Jurkat, Clone E6-1 (cell line): ENCODE measurements at regions not wholly inside any gene's neighbourhood (a gene's known extent, or its start where the extent isn't known, plus 50 kb on each side); places are given as distances from the start of the nearest gene placed in this dataset.

Source experiments
- DNase-seq: peaks from one replicate; pipeline ENCODE4 v3.0.0-alpha.2; 2011; ENCODE audit warnings: low read depth, low spot score
- H3K4me3 ChIP-seq: 2 replicates; pipeline ENCODE4 v1.5.1; 2011; ENCODE audit warnings: mild to moderate bottlenecking, low read length, control low read depth, moderate library complexity

DNA sequence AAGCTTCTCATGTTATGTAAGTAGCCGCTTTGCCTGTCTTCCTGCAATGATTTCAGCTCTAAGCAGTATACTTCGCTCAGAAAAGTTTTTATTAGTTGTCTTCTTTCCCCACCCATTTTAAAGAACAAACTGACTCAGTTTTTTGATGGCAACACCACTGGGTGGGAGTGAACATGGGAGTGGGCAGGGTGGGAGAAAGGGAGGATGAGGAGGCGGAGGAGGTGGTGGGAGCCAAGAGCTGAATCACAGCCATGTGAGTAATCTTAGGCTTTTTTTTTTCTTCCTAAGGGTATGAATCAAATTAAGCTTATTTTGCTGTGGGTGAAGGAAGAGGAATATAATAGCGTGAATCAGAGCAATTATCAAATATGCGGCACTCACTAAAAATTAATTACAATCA, 574.3 kb upstream of the DIPK2B start:
- no peak overlapping the region for H3K4me3 ChIP-seq
- DNase-seq = no peak

DNA sequence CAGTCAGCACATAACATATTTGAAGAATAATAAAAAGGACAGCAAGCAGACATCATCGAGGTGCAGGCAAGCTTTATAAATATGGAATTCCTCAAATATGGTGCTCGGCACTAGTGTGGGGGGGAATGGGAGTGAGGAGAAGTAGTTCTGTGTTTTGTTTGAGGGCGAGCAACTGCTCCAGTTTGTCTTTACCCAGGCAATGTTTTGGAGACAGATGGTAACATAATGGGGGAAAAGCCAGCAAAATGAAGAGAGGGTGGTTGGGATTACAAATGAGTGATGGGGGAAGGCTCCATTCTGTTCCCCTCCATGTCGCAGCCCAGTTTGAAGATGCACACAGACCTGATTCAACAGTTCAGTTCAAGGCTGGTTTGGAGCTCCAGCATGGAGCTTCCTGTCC, 572.9 kb upstream of the DIPK2B start:
- DNase-seq = no peak
- no peak overlapping the region for H3K4me3 ChIP-seq

DNA sequence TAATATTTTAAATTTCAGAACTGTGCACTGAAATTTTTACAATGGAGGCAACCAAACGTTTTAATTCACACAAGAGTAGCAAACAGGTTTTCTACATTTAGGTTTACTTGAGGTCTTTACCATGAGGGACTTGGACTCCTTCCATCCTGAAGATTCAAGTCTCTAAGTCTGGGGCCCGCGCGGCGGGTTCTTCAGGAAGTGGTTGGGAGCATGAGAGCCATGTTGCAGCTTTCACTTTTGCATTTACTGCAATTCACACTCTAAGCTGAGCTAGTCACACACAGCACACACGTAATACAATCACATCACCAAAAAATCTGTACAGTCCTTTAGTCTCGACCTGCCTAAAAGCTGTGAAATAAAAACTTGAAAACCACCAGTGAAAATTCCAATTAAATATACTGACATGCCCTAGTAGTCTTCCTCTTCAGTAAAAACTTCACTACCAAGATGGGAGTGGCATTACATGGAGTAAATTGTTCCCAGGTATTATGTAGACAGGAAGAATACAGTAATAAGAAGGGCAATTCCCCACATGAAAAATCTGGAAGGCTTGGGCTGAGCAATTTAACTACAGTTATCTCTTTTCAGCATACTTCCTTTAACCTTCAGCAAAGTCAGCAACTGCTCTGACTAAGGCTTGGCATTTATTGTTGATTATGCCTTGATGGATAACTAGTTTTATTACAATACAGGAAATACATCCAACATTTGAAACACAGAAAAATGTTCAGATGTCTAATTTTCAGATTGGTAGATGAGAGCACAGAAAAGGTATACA, 571.1 kb upstream of the DIPK2B start:
- H3K4me3 ChIP-seq = peak overlapping the region; percentile 37

DNA sequence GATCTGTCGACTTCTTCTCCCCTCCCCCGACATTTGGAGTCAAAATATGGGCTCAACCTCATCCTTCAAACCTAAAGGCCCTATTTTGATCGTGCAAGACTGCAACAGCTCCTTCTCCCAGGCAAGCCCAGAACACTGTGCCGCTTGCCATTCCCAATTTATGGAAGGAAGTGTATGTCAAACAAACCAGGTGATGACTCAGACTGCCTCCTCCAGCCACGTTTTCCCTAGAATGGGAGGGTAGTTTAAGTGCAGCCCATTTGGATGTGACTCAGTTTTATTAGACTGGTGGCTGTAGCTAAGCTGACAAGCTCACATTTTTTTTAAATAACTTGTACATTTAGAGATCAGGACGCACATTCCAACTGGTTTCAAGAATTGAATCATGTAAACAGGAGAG, 570.4 kb upstream of the DIPK2B start:
- H3K4me3 ChIP-seq = peak overlapping the region; percentile 37; the same call in 1 of the 2 replicates
- DNase-seq = no peak

More for the DNA sequence above, 571.1 kb upstream of the DIPK2B start:
- peak; percentile 76 for DNase-seq

DNA sequence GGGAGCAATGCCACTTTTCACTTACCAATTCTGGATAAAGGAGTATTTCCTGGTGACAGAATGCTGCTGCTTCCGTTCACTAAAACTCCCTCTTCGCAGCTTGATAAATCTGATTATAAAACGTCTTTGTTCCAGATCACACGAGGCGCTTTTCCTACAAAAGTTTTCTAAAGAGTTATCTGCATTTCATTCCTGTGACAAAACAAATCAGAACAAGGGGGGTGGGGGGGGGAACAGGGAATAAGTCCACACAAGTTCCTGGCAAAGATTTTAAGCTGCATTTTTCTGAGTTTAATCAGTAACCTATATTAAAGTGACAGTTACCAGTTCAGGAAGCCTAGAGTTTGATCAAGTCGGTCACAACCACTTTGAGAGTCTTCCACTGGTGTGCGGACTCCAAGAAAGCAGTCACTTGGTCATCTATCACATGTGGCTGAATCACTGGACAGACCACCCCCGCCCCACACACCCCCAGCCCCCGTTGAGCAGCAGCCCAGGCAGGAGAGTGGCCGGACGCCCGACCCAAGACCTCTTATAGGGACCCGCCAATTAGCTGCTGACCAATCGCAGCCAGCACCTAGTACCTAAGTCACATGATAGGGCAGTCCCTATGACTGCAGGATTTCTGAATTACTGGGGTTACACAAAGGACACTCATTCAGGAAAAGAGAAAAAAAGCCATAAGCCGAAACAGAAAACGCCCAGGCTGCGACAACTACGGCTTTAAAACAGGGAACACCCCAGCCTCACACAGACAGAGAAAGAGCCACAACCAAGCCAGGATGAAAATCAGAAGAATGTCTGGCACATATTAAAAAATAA, 569.3 kb upstream of the DIPK2B start:
- DNase-seq = no peak
- no peak overlapping the region for H3K4me3 ChIP-seq

DNA sequence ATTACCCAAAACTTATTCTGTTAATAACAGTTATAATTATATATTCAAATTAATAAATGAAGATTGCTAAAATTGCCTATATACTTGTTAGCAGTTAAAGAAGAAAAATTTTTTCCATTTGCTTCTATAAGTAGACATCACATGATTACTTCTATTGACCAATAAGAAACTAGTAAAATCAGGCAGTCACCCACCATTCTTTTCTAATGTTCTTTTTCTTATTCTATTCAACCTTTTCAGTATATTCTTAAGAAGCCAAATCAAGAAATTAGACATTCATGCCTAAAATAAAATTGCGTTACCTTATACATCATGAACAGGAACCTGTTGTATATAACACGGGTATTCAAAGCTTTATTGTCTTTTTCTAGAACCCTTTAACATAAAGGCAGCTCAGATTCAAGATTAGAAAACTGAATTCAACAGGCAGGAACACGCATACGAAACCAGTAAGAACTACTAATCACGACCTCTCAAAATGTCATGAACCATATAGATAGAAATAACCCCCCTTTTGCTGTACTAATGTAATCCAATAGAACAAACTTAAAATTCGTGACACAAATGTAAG, 568.1 kb upstream of the DIPK2B start:
- no peak overlapping the region for H3K4me3 ChIP-seq
- no peak for DNase-seq

DNA sequence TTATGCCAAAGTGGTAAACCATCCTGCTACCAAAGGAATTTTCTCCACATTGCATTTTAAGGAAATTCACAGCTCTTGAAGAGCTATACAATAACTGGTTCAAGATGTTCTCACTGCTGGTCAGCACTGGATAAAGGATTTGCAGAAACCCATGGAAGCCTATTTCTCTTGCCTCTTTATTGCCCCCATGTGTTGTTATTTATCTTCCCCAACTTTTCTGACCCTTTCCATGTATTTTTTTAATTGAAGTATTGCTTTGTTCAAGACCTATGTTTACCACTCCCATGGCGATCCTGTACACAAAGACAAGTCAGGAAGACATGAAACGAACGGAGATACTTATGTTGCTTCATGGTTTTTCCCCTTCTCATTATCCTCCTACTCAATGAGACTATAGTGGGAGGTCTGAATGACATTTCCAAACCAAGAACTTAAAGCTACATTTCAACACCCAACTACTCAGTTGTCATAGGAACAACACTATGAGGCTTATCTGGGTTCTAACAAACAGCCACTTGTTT, 566.4 kb upstream of the DIPK2B start:
- no peak for DNase-seq
- H3K4me3 ChIP-seq = no peak overlapping the region

DNA sequence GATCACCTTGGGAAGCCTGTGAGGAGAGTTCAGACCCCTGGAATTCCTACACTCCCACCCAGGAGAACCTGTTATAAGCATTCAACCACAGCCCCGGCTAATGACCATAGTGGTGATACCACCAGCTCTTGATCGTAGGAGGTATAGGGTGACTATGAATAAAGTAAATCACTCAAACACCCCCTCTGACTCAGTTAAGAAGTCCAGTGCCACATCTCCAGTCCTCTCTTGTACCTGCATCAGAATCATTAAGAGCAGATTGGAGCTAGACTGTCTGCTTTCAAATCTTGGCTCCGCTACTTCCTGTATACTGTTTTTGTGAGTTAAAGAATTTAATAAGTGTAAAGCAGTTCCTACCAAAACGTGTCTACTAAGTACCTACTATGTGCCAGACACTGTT, 565.1 kb upstream of the DIPK2B start:
- no peak for DNase-seq
- H3K4me3 ChIP-seq = no peak overlapping the region

DNA sequence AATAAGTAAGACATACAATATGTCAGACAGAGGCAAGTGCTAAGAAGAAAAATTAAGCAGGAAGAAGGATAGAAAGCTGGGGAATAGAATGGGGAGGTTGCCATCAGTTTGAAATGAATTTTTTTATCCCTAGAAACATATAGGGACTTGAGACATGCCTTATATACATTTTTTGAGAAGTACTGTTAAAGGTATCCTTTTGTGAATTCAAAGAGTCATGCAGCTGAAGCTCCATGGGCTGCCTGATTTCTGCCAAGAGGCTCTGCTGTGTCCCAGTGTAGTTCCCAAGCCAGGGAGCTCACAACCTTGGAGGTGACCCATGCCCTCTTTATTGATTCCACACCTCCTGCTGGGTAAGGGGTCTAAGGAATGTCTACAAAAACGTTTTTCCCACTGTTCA, 564.6 kb upstream of the DIPK2B start:
- no peak for DNase-seq
- no peak overlapping the region for H3K4me3 ChIP-seq

DNA sequence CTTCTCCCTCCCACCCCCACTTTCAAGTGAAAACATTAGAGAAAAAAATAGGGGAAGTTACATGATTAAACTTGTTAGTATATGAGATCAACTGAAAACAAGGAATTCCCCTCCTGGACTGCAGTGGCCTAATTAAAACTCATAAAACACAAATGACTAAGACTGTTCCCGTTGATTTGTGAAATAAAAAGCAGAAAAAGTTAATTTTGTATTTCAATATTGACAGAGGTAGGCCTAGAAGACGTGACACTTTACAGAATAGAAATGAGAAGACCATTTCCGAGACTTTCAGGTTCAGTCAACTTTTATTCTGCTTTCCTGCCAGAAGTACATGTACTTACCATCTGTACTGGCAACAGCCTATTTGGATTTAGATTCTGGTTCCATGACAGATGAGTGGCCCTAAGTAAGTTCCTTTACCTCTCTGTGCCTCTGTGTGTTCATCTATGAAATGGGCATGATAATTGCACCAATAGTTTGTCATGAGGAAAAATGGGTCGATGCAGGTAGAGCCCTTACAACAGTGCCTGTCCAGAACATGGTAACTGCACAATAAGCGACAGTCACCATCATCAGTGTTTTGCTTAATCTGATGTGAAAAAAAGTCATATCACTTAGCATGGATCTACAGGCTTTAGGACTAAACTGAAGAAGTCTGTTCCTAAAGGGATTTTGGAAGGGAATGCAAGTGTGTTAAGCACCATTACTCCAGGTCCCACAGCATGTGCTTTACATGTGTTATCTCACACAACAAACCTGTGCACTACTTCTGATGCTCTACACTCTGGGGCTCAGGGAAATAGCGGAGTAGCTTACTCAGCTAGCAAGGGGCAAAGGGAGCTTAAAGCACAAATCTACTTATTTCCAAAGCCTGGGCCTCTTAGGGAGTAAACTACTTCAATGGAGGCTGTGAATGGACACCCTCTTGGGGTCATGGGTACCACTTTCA, 562.3 kb upstream of the DIPK2B start:
- H3K4me3 ChIP-seq = no peak overlapping the region
- no peak for DNase-seq

DNA sequence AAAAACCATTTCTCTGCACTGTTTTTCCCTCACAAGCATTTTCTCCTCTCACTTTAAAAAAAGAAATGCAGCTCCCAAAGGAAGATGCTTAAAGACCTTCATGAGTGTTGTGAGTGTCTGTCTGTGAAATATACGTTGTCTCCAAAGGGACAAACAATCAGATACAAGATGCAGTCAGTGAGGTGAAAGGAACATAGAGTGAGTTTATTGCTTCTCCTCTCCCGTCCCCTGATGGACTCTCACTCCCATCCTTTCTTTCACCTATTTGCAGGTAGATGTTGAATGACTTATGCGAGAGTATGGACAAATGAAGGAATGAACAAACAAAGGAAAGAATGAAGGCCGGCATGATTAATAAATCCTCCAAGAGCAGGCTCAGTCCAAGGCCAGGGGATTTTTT, 561.2 kb upstream of the DIPK2B start:
- DNase-seq = no peak
- H3K4me3 ChIP-seq = no peak overlapping the region

DNA sequence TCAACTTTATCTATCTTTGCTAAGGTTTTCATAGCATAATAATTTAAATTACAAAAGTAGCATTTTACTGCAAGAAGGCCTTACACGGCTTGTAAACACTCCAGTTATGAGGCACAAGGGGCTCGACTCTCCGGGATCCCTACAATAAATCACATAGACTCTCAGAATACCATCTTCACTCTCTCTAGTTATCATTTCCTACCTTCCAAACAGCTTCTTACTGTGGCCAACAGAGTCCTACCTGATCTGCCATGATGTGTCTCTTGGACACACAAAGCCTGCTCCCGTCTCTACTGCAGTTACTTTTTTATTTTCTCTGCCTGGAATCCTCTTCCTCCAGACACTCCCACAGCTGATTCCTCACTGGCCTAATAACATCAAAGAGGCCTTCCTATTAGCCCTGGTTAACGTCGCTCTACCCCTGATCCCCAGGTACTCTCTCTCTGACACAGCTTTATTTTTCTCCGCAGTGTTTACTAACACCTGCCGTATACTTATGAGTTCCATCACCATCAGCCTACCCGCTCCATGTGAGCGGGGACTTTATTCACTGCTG, 559.6 kb upstream of the DIPK2B start:
- H3K4me3 ChIP-seq = no peak overlapping the region
- no peak for DNase-seq

DNA sequence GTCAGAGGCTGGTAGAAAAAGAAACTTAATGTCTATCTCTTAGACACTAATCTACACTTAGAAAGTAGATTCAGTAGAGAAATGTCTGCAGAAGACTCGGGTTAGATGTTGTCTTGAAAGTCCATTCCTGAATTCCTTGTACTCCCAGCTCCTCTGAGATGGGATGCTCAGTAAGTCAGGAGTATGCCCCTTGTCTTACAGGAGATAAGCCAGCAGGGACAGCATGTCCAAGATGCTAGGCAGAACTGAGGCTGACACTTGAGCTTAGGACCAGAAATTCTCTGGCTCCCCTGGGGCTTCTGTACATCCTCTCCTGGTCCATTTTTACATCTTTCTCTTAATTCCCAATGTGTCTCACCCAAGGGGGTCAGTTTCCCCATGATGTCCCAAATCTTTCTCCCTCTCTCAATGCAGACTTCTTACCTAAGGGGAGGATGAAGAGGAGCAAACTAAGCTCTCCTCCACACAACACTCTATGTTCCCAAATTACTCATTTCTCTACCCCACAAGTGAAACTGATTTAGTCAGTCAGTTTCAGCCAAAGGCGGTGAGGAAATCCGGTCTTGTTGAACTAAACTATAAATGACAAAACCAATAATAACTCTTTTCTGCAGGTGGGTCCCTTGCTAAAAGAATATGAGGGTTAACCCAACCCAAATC, 558.2 kb upstream of the DIPK2B start:
- no peak overlapping the region for H3K4me3 ChIP-seq
- no peak for DNase-seq

DNA sequence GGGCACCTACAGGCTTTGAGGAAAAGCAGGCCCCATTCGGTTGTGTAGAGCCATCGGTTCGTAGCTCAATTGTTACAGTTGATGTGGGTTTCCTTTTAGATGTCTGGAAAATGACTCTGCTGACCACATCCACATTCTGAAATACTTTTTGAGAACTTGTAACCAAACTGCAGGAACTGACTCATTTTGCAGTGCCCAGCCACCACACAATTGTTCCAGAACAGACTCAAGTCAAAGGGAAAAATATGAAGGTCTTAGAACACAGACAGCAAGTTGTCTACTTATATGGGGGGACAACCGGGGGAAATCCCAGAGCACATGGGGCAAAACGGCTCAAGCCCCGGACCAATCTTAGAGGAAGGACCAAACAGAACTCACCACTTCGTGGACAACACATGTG, 557.6 kb upstream of the DIPK2B start:
- H3K4me3 ChIP-seq = no peak overlapping the region
- peak; percentile 72 for DNase-seq

DNA sequence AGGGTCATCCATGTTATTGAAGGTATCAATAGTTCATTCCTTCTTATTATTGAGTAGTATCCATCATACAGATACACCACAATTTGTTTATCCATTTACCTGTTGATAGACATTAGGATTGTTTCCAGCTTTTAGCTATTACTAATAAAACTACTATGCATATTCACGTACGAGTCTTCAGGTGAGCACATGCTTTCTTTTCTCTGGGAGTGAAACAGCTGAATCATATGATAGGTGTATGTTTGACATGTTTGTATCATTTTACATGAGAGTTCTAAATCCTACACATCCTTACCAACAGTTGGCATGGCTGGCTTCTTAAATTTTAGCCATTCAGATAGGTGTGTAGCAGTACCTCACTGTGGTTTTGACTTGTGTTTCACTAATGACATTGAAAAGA, 556.6 kb upstream of the DIPK2B start:
- H3K4me3 ChIP-seq = no peak overlapping the region
- no peak for DNase-seq

DNA sequence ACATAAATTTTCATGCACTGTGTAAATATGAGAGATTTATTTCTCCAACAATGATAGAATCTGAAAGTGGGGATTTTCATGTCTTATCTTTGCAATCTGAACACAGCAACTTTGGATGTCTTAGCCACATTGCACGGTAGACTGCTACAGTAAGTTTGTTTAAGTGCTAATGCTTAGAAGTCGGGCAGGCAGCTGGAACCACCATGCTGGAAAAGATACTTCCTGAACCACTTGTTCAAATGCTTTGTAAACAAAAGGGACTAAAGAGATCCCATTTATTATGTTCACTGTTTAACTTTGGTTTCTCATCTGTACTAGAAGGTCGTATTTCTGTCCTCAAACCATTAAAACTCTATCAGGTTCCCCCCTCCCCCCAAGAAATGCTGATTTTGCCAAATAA, 555.9 kb upstream of the DIPK2B start:
- DNase-seq = peak; percentile 79
- no peak overlapping the region for H3K4me3 ChIP-seq

DNA sequence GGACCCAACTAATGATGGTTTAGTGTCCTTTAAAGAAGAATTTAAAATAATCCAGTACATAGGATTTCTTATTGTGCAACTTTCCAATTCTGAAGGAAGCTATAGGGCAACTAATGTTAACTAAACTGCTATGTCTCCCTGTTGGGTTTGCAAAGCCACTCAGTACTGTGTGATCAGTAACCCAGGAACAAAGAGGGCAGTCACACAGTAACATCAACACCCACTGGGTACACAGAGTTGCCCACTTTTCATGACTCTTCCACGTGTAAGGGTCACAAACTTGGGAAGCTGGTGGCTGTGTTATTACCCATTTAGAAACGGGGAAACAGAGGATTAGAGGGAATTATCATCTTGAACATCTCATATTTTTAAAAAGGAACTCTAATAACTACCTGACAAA, 555.0 kb upstream of the DIPK2B start:
- DNase-seq = no peak

DNA sequence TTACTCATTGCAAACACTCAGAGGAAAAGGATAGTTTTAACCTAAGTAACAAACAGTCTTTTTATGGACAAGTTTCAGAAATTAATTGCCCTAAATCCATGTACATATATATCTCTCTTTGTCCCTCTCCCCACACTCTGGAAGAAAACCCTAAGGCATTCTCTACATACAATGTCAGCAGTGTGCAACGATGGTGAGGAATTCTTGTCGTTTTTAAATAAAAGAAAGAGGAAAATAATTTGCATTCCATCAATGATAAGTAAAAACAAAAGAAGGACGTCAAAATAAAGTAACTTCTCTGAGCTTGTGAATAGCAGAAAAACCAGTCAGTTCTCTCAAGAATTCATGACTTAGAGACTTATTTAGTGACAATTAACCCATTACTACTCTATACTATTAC, 550.5 kb upstream of the DIPK2B start:
- no peak overlapping the region for H3K4me3 ChIP-seq

More for the DNA sequence above, 555.0 kb upstream of the DIPK2B start:
- no peak overlapping the region for H3K4me3 ChIP-seq

More for the DNA sequence above, 550.5 kb upstream of the DIPK2B start:
- no peak for DNase-seq
